Endothelial cell of umbilical vein (primary cell): ENCODE measurements at regions not wholly inside any gene's neighbourhood (a gene's known extent, or its start where the extent isn't known, plus 50 kb on each side); places are given as distances from the start of the nearest gene placed in this dataset.
"Not testable (repeated sequence)": the region's sequence is repeated elsewhere in the genome, so short reads cannot be mapped to it uniquely, and the experiment has no call there.

Experiments used
- BruUV-seq: library from RNA; stranded (reverse); fragments of 400-500 nt; replicated peaks from 2 replicates; lab custom pipeline; 2021; lab: Mats Ljungman, UMichigan
- CTCF ChIA-PET: fragments of 300-600, 350-600 bp; sonication (Branson Sonifier 250); formaldehyde crosslinking; loops from one replicate; lab custom pipeline; 2021; ENCODE audit warnings: antibody characterized with exemption, inconsistent platforms; lab: Charles Lee
- POLR2A ChIA-PET: fragments of 300-600, 350-600 bp; sonication (Branson Sonifier 250); formaldehyde crosslinking; loops from one replicate; lab custom pipeline; 2021; ENCODE audit warnings: antibody characterized with exemption, inconsistent platforms; lab: Charles Lee
- DNase-seq: peaks from one replicate; pipeline ENCODE4 v3.0.0-alpha.2; 2011; ENCODE audit warnings: low read depth, low spot score
- FAIRE-seq: peaks from 2 replicates; lab custom pipeline; 2011; peaks lifted over from hg19 to GRCh38; lab: Jason Lieb, UNC
- H2AFZ ChIP-seq: 2 replicates; pipeline ENCODE4 v1.6.0; 2012; ENCODE audit warnings: low read depth, low read length, control low read depth, inconsistent platforms
- H3K27ac ChIP-seq: 2 replicates; pipeline ENCODE4 v1.5.1; 2011; ENCODE audit warnings: low read depth, mild to moderate bottlenecking, control low read depth, low read length, moderate library complexity; ENCODE audit not compliant: insufficient read depth
- H3K27me3 ChIP-seq, 2 experiments: 2 replicates each; pipeline versions ENCODE4 v1.6.0 to v1.6.1; 2011; ENCODE audit warnings: low read length in 2 of 2, mixed read lengths in 1 of 2; ENCODE audit not compliant: control insufficient read depth in 2 of 2, insufficient read depth in 2 of 2
- H3K36me3 ChIP-seq, 2 experiments: 2 replicates in 1 of 2; 3 replicates in 1 of 2; pipeline ENCODE4 v1.5.1; 2011; ENCODE audit warnings: low read length in 2 of 2, mild to moderate bottlenecking in 1 of 2, moderate library complexity in 1 of 2; ENCODE audit not compliant: control insufficient read depth in 2 of 2, insufficient read depth in 2 of 2; ENCODE audit errors: extremely low read depth in 1 of 2
- H3K4me1 ChIP-seq: 3 replicates; pipeline ENCODE4 v1.5.1; 2011; ENCODE audit warnings: mild to moderate bottlenecking, low read length; ENCODE audit not compliant: control insufficient read depth, insufficient read depth; ENCODE audit errors: extremely low read depth
- H3K4me2 ChIP-seq: 2 replicates; pipeline ENCODE4 v1.6.1; 2011; ENCODE audit warnings: low read length, control low read depth, mixed read lengths; ENCODE audit not compliant: insufficient read depth
- H3K4me3 ChIP-seq, 3 experiments: fragments of 200-600 bp in 1 of 3; sonication (generic), shearing (Covaris generic) in 1 of 3; replicated peaks in 1 of 3; 2 replicates each; pipeline ENCODE4 v1.5.1; 2011 to 2016; ENCODE audit warnings: control low read depth in 3 of 3, low read length in 3 of 3, mild to moderate bottlenecking in 2 of 3, inconsistent platforms in 1 of 3, low read depth in 1 of 3, moderate library complexity in 1 of 3; ENCODE audit not compliant: insufficient read depth in 1 of 3
- H3K79me2 ChIP-seq: 2 replicates; pipeline ENCODE4 v1.6.0; 2012; ENCODE audit warnings: low read length, inconsistent platforms; ENCODE audit not compliant: control insufficient read depth, insufficient read depth
- H3K9ac ChIP-seq: replicated peaks from 2 replicates; pipeline ENCODE3; 2011; ENCODE audit warnings: low read length, control low read depth; ENCODE audit not compliant: insufficient read depth; ENCODE audit errors: extremely low read depth
- H3K9me1 ChIP-seq: replicated peaks from 3 replicates; pipeline ENCODE4 v1.6.0; 2011; ENCODE audit warnings: mild to moderate bottlenecking, low read length; ENCODE audit not compliant: control insufficient read depth, insufficient read depth; ENCODE audit errors: extremely low read depth
- H3K9me3 ChIP-seq: replicated peaks from 2 replicates; pipeline ENCODE4 v1.5.1; 2012; ENCODE audit warnings: low read length, inconsistent platforms; ENCODE audit not compliant: control insufficient read depth, insufficient read depth
- H4K20me1 ChIP-seq: replicated peaks from 2 replicates; pipeline ENCODE3; 2011; ENCODE audit warnings: mild to moderate bottlenecking, low read length; ENCODE audit not compliant: control insufficient read depth, insufficient read depth; ENCODE audit errors: extremely low read depth
- GATA2 ChIP-seq: IDR thresholded peaks from 2 replicates; pipeline ENCODE4 v1.7.0; 2011; ENCODE audit warnings: low read depth, mild to moderate bottlenecking, moderate library complexity, mixed read lengths, low read length; ENCODE audit not compliant: insufficient read length, insufficient read depth
- JUN ChIP-seq: IDR thresholded peaks from 2 replicates; pipeline ENCODE4 v1.6.1; 2011; ENCODE audit warnings: borderline replicate concordance, low read depth; ENCODE audit not compliant: insufficient read length, insufficient read depth
- POLR2A ChIP-seq: IDR thresholded peaks from 2 replicates; pipeline ENCODE4 v1.6.1; 2012; ENCODE audit warnings: low read depth, mild to moderate bottlenecking, control low read depth, low read length
- POLR2AphosphoS5 ChIP-seq: IDR thresholded peaks from 2 replicates; pipeline ENCODE4 v1.6.1; 2012; ENCODE audit warnings: low read depth, mild to moderate bottlenecking, control low read depth, low read length, moderate library complexity; ENCODE audit not compliant: insufficient read depth
- dilution Hi-C: fragments of 300-500 bp; cut with MboI; formaldehyde crosslinking; loops from one replicate; pipeline ENCODE4 v1.15.0; 2019; ENCODE audit warnings: low sequenced_read_pairs; ENCODE audit not compliant: extremely low pct_ligation_motif_present
- intact Hi-C: fragments of 100-400 bp; cut with micrococcal nuclease; formaldehyde crosslinking; loops from one replicate; pipeline ENCODE4 v1.10.0; 2022
- TF ChIP-seq, protein P1 (sequence below), 2 donors: IDR thresholded peaks; 1 replicate in 1 of 2; 2 replicates in 1 of 2; pipeline ENCODE4 v1.5.1; 2011; ENCODE audit warnings: low read length in 2 of 2, mild to moderate bottlenecking in 2 of 2, moderate library complexity in 2 of 2, control low read depth in 1 of 2, inconsistent platforms in 1 of 2, low read depth in 1 of 2; ENCODE audit not compliant: insufficient read depth in 1 of 2; ENCODE audit errors: extremely low read depth in 1 of 2

DNA sequence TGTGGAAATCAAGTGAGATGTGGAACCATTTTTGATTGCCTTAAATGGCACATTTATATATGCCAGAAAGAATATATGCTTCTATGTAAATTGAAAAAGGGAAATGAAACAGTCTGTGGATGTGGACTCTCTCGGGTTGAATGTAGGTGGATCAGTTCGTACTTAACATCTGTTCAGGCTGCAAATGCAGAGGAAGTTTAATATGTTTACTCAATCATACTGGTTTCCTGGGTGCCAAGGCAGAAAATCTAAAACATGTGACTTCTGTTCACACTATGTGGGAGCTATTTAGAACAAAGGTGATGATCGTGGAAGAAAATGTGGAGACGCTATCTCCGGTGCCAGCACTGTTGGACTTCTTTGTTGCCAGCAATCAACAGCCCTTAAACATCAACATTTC lies 1809.9 kb downstream of the ARAP2 start:
- not testable (repeated sequence) for BruUV-seq

DNA sequence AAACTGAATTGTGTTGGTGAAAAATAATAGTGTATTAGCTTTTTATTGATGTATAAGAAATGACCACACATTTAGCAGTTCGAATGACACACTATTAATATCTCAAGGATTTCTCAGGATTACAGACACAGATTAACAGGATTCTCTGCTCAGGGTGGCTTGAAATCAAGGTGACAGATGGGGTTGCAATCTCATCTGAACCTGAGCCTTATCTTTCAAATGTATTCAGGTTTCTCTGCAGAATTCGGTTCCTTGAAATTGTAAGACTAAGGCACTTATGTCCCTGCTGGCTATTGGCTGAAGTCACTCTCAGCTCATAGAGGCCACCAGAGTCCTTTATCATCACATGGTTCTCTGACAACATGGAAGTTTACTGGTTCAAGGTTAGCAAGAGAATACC lies 1780.1 kb downstream of the ARAP2 start:
- ChIA-PET POLR2A (no interaction called here), CTCF (no interaction called here)
- Histone ChIP-seq H3K79me2 (no peaks in the 10 kb centered on the region), H3K4me2 (no peak overlapping the region), H3K9me3 (no peaks in the 10 kb centered on the region), H3K4me3 (no peak overlapping the region), H3K27me3 (no peaks in the 10 kb centered on the region), H3K9me1 (no peaks in the 10 kb centered on the region), H4K20me1 (no peaks in the 10 kb centered on the region), H3K27ac (no peak overlapping the region), H3K36me3 (no peaks in the 10 kb centered on the region), H3K9ac (no peak overlapping the region), H3K4me1 (no peaks in the 10 kb centered on the region), H2AFZ (no peak overlapping the region)
- no TSS peak for BruUV-seq
- DNase-seq (no peak), FAIRE-seq (no peak)
- intact Hi-C loops = no loop called here
- TF ChIP-seq JUN (no peak), POLR2AphosphoS5 (no peak), POLR2A (no peak), GATA2 (no peak)
- TF ChIP-seq, protein P1, sequence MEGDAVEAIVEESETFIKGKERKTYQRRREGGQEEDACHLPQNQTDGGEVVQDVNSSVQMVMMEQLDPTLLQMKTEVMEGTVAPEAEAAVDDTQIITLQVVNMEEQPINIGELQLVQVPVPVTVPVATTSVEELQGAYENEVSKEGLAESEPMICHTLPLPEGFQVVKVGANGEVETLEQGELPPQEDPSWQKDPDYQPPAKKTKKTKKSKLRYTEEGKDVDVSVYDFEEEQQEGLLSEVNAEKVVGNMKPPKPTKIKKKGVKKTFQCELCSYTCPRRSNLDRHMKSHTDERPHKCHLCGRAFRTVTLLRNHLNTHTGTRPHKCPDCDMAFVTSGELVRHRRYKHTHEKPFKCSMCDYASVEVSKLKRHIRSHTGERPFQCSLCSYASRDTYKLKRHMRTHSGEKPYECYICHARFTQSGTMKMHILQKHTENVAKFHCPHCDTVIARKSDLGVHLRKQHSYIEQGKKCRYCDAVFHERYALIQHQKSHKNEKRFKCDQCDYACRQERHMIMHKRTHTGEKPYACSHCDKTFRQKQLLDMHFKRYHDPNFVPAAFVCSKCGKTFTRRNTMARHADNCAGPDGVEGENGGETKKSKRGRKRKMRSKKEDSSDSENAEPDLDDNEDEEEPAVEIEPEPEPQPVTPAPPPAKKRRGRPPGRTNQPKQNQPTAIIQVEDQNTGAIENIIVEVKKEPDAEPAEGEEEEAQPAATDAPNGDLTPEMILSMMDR (IDR thresholded peaks at IDR 0.05; ENCODE audit: extremely low read depth in 1 of 2, insufficient read depth in 1 of 2, low read depth in 1 of 2, low read length in 2 of 2) = no peak
- dilution Hi-C loops = no loop called here

More for the DNA sequence above, 1809.9 kb downstream of the ARAP2 start:
- intact Hi-C loops, H4K20me1 ChIP-seq, DNase-seq, H3K79me2 ChIP-seq, H3K36me3 ChIP-seq, H3K4me2 ChIP-seq, dilution Hi-C loops, H2AFZ ChIP-seq, POLR2A ChIA-PET, H3K27ac ChIP-seq, H3K27me3 ChIP-seq, H3K9ac ChIP-seq, FAIRE-seq, H3K9me1 ChIP-seq, H3K4me3 ChIP-seq, H3K9me3 ChIP-seq, H3K4me1 ChIP-seq, CTCF ChIA-PET: not testable (repeated sequence)
